ENCODE measurements at regions not wholly inside any gene's neighbourhood (a gene's known extent, or its start where the extent isn't known, plus 50 kb on each side); places are given as distances from the start of the nearest gene placed in this dataset.

GRCh38 chr11:94671553-94672366, 96.4 kb upstream of the AMOTL1 start:
- no peak for FAIRE-seq

GRCh38 chr11:94672636-94673035, 95.5 kb upstream of the AMOTL1 start:
- FAIRE-seq (no peak), DNase-seq (ENCODE audit: low spot score) (no peak)

More at GRCh38 chr11:94671553-94672366, 96.4 kb upstream of the AMOTL1 start:
- no peak for DNase-seq (ENCODE audit: low spot score)

- DNase-seq (ENCODE audit: low spot score) (no peak), FAIRE-seq (no peak)
These were observed 94.8 kb upstream of the AMOTL1 start for GRCh38 chr11:94673386-94673785.

GRCh38 chr11:94673951-94674491, 94.1 kb upstream of the AMOTL1 start:
- FAIRE-seq = no peak
- no peak for DNase-seq (ENCODE audit: low spot score)

- FAIRE-seq (no peak), DNase-seq (ENCODE audit: low spot score) (no peak)
These were observed 92.9 kb upstream of the AMOTL1 start for GRCh38 chr11:94675239-94675638.

GRCh38 chr11:94675813-94676212, 92.3 kb upstream of the AMOTL1 start:
- DNase-seq (ENCODE audit: low spot score) (no peak), FAIRE-seq (no peak)

GRCh38 chr11:94676814-94677213, 91.3 kb upstream of the AMOTL1 start:
- FAIRE-seq = no peak
- no peak for DNase-seq (ENCODE audit: low spot score)

- FAIRE-seq = no peak
- no peak for DNase-seq (ENCODE audit: low spot score)
These were observed 89.9 kb upstream of the AMOTL1 start for GRCh38 chr11:94678236-94678635.

GRCh38 chr11:94678901-94679300, 89.3 kb upstream of the AMOTL1 start:
- no peak for FAIRE-seq
- DNase-seq (ENCODE audit: low spot score) = no peak

- no peak for FAIRE-seq
- no peak for DNase-seq (ENCODE audit: low spot score)
These were observed 87.7 kb upstream of the AMOTL1 start for GRCh38 chr11:94680426-94680825.

GRCh38 chr11:94681140-94681539, 87.0 kb upstream of the AMOTL1 start:
- FAIRE-seq = no peak
- DNase-seq (ENCODE audit: low spot score) = no peak

GRCh38 chr11:94681852-94682251, 86.3 kb upstream of the AMOTL1 start:
- FAIRE-seq = no peak
- DNase-seq (ENCODE audit: low spot score) = no peak

GRCh38 chr11:94694309-94695060, 73.7 kb upstream of the AMOTL1 start:
- no peak for FAIRE-seq
- no peak for DNase-seq (ENCODE audit: low spot score)

- DNase-seq (ENCODE audit: low spot score) = no peak
- FAIRE-seq = no peak
These were observed 71.0 kb upstream of the AMOTL1 start for GRCh38 chr11:94697156-94697555.

GRCh38 chr11:94700622-94701021, 67.5 kb upstream of the AMOTL1 start:
- FAIRE-seq (no peak), DNase-seq (ENCODE audit: low spot score) (no peak)

GRCh38 chr11:94702481-94702880, 65.7 kb upstream of the AMOTL1 start:
- DNase-seq (ENCODE audit: low spot score) = no peak
- FAIRE-seq = no peak

- FAIRE-seq (no peak), DNase-seq (ENCODE audit: low spot score) (no peak)
These were observed 62.7 kb upstream of the AMOTL1 start for GRCh38 chr11:94705419-94705818.

GRCh38 chr11:94705891-94706615, 62.1 kb upstream of the AMOTL1 start:
- FAIRE-seq (no peak), DNase-seq (ENCODE audit: low spot score) (peak; percentile 46)

- DNase-seq (ENCODE audit: low spot score) = no peak
- FAIRE-seq = no peak
These were observed 60.0 kb upstream of the AMOTL1 start for GRCh38 chr11:94708176-94708575.

- FAIRE-seq = no peak
- DNase-seq (ENCODE audit: low spot score) = no peak
These were observed 59.5 kb upstream of the AMOTL1 start for GRCh38 chr11:94708642-94709041.

GRCh38 chr11:94715225-94715624, 52.9 kb upstream of the AMOTL1 start:
- FAIRE-seq (no peak), DNase-seq (ENCODE audit: low spot score) (no peak)

- DNase-seq (ENCODE audit: low spot score) (no peak), FAIRE-seq (no peak)
These were observed 50.5 kb upstream of the AMOTL1 start for GRCh38 chr11:94717667-94718066.
